Ammon's horn (tissue), 1 donor: ENCODE measurements at regions not wholly inside any gene's neighbourhood (a gene's known extent, or its start where the extent isn't known, plus 50 kb on each side); places are given as distances from the start of the nearest gene placed in this dataset.

Experiments
- DNase-seq: peaks from one replicate; pipeline ENCODE4 v3.0.0-alpha.2; 2016; ENCODE audit warnings: low spot score

DNA sequence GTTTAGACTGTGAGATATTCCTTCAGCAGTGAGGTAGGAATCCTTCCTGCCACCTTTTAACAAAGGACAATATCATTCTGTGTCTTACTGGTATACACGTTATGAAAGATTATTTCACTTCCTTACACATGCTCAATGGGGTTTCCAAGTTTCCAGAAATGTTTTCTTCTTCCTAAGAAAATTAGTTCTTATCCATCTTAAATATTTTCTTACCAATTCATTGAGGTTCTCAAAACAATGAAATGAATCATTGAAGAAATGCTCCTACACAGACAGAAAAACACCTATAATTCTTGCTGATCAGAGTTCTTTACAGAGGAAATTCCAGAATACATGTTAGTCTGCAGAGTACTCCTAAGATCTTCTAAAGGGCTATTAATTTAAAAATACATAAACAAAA is 51.4 kb upstream of the SEC61G start:
- no peak for DNase-seq

DNA sequence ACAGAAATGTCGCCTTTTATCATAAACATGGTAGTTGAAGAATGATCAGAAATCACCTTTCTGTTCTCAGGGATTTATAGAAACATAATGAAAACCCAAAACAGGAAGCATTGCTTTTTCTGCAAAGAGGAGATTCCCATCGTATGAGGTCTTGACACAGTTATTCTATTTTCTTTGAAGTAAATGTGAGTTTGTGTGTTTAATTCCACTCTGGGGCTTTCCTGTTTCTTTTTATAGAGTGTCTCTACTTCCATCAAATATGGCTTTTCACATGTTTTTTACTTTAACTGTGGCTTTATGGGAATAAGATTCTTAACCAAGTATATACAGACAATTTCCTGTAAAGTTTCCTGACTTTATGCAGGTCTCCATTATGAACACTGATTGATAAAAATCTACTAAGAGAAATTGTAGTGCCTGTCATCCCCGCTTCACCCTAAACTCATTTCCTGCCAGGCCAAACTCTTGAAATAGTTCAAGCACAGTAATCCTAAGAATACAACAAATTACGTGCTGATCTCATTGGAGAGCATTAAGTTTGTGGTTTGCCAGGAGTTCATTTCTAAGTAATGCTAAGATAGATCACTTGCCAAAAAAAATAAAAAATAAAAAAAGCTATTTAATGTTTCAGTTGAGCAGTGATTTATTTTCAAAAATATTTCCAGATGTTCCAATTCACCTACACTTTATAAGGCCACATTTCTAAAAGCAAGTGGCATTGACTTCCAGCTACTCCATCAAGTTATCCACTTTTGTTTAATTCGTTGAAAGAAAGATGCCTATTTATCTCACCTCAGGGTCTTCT is 52.2 kb upstream of the SEC61G start:
- no peak for DNase-seq

GRCh38 chr7:54811846-54812254 is 52.8 kb upstream of the SEC61G start:
- DNase-seq, result no peak

- DNase-seq, result no peak
These were observed 53.8 kb upstream of the SEC61G start for GRCh38 chr7:54812756-54813322.

DNA sequence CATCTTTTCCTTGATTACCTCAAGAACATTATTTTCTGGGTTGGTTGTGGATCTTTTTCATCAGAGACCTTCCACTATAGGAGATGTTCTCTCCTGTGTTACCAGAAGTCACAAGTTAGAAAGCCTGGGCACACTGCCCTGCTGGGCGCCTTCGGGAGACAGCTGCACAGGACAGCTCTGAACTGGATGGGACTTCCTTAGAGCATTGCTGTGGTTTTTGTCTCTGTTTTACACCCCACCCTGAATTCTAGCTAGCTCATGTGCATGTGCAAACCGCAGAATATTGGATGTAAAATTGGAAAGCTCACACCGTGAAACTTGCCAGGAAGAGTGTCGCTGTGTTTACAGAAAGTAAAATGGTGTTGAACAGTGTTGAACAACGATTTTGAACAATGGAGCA is 54.4 kb upstream of the SEC61G start:
- DNase-seq, result peak; percentile 15

GRCh38 chr7:54814401-54814800 is 55.4 kb upstream of the SEC61G start:
- DNase-seq, result no peak

DNA sequence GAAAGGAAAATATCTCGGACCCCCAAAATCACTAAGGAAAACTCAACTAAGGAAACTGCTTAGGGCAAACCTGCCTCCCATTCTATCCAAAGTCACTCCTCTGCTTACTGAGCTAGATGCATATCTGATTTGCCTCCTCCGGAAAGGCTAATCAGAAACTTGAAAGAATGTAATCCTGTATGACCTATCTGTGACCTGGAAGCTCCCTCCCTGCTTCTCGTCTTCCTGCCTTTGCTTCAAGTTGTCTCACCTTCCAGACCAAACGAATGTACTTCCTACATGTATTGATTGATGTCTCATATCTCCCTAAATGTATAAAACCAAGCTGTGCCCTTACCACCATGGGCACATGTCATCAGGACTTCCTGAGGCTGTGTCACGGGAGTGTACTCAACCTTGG is 58.1 kb upstream of the SEC61G start:
- DNase-seq, result no peak

GRCh38 chr7:54823776-54824175 is 64.8 kb upstream of the SEC61G start:
- peak; percentile 79 for DNase-seq

DNA sequence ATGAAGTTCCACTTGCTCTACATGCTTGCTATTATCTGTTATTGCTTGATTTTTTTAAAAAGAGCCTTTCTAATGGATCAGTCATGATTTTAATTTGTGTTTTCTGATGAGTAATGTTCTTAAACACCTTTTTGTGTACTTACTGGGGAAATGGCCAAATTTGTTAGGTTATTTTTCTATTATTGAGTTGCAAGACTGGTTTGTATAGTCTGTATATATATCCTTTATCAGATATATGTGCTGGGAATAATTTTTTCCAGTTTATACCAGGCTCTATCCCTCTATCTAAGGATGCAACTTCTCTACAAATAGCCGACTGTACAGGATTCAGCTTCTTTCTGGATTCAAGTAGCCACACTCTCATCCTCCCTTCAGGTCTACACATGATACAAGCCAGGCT is 65.6 kb upstream of the SEC61G start:
- no peak for DNase-seq

DNA sequence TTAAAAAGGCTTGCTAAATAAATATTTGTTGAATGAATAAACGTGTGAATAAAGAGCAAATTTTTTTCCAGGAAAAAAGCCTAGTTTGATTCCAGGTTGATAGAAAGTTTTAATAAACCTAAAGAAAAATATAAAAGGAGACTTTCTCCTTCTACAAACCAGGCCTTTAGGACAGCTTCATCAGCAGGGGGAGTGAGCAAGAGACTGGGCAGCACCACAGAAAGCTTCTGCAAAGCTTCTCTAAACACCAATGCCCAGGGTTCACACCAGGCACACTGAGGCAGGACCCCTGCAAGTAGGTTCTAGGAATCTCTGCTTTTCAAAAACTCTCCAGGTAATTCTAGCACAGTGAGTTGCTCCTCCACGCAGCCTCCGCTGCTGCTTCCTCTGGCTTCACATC is 66.4 kb upstream of the SEC61G start:
- DNase-seq, result no peak

GRCh38 chr7:54827734-54828133 is 68.7 kb upstream of the SEC61G start:
- no peak for DNase-seq

DNA sequence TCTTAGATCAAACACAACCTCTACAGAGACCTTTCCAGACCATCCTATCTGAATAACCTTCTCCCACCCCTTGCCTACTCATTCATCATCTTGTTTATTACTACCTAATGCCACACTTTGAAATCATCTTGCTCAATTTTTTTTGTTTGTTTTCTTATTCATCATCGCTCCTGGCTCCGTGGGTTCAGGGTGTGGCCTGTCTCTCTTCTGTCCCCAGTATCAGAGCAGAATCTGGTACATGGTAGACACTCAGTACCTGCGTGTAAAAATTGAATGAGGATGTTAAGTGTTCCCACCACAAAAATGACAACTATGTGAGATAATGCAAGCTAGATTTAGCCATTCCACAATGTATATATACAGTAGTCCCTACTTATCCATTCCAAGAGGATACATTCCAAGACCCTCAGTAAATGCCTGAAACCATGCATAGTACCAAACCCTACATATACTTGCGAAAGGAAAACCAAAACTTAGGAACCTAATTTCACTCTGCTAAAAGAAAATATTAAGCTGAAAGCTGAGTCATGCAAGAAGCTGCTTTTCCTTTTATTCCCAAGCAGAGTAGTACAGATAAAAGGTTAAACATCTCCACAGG is 72.1 kb upstream of the SEC61G start:
- DNase-seq, result no peak

DNA sequence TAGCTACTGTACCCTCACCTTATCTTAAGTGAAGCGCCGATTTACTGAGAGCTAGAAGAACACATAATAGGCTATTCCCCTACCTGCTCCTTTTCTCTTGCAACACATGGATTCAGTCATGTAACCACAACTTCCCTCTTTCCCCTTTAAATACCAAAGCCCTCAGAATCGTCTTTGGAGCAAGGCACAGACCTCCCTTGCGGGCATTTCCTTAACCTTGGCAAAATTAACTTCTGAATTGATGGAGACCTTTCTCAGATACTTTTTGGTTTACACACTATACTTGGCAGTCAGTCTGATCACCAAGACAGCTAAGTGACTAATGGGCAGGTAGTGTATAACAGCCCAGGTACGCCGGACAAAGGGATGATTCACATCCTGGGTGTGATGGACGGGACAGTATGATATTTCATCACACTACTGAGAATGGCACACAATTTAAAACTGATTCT is 72.7 kb upstream of the SEC61G start:
- peak; percentile 23 for DNase-seq

- no peak for DNase-seq
These were observed 74.0 kb upstream of the SEC61G start for GRCh38 chr7:54833001-54833467.

GRCh38 chr7:54837168-54837567 is 78.2 kb upstream of the SEC61G start:
- no peak for DNase-seq

GRCh38 chr7:54837761-54838160 is 78.8 kb upstream of the SEC61G start:
- DNase-seq, result no peak

- no peak for DNase-seq
These were observed 79.3 kb upstream of the SEC61G start for GRCh38 chr7:54838175-54838910.

DNA sequence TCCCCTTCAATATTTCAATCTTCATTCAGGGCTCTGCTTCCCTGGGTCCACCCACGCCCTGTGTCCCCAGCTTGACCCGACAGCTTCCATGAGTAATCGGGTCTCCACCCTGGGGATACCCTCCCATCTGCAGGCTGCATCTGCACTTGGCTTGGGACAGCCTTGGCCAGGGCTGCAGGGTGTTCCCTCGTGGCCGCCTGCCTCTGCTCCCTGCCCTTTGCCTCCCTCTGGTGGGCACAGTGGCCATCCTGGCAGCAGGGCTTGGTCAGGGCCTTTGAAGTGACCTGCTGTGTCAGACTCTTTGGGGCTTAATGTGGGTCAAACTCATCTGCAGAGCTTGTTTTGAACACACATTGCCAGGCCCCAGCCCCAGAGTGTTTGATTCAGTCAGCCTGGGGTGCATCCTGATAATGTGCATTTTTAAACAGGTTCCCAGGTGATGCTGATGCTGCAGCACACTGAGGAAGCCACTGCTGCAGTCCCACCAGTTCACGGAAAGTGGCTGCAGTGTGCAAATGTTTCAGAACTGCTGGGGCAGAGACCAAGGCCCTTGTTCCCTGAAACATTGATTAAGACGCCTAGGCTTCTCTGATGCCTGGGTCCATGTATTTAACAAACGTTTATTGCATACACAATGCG is 80.7 kb upstream of the SEC61G start:
- peak; percentile 50 for DNase-seq

DNA sequence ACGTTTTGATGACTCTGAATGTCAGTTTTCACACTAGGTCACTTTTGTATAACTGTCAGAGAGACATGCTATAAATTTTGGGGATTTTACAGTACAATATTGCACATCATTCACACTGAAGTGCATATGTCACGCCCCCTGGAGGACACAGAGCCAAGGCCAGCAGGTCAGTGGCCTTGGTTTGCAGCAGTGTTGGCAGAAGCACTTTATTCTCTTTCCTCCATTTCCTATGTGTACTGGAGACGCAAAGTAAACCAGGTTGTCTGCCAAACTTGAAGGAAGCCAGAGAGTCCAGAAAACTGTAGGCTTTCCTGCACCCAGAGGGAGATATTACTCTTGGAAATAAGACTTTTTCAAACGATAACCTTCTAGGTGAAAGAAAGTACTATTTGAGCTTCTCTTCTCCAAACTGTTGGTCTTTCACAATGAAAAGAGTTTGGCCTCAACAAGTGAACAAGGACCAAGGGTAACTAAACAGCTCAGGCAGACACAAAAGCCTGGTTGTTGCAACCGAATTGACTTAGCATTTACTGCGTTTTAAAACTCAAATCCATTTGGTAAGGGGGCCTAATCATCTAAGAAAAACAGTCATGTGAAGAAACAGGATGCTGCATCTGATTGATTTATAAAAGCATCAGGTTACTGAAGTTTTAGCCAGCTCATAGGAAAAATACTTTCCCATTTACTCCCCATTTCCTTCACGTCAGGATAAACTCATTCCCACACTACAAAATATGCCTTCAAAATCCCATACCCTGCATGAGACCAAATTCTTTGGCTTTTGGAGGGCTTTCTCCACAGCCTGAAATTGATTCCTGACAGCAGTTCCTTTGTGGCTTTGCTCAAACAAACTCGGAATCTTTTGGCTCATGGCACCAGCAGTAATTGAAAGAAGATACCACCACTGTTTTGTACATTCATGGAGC is 83.0 kb upstream of the SEC61G start:
- no peak for DNase-seq

DNA sequence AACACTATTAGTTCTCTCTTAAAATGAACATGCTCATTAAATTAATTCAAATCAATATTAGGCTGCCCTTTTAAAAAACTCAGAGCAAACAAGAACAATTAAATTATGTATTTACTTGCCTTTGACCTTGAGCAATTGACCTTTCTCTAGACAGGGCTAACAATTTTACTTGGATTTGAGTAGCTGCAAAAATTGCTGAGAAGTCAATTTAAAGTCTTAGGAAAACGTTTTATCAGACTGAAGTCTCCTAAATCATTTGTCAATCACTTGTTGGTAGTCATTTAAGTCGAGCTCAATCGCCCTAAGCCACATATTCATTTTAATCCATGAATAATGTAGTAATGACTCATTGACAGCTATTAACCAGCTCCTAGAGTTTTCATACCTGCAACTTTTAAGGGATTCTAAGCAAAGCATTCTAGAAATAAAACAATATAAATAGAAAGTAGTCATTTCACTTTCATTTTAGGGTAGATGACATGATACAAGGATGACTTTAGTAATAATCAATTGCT is 84.9 kb upstream of the SEC61G start:
- no peak for DNase-seq

- no peak for DNase-seq
These were observed 87.3 kb upstream of the SEC61G start for GRCh38 chr7:54846273-54846672.
